H9 (cell line): ENCODE measurements at regions not wholly inside any gene's neighbourhood (a gene's known extent, or its start where the extent isn't known, plus 50 kb on each side); places are given as distances from the start of the nearest gene placed in this dataset.

Source experiments
- DNase-seq: peaks from one replicate; pipeline ENCODE4 v3.0.0-alpha.2; 2017
- H2AFZ ChIP-seq: one replicate; pipeline ENCODE4 v1.6.1; 2013; ENCODE audit warnings: mild to moderate bottlenecking, low read length, control low read depth, moderate library complexity
- H2AK5ac ChIP-seq: 2 replicates; pipeline ENCODE4 v1.6.1; 2013; ENCODE audit warnings: low read length, control low read depth, mixed read lengths; ENCODE audit not compliant: insufficient read length
- H2BK120ac ChIP-seq: one replicate; pipeline ENCODE4 v1.6.1; 2013; ENCODE audit warnings: low read depth, mild to moderate bottlenecking, low read length, control low read depth, inconsistent platforms; ENCODE audit not compliant: poor library complexity, severe bottlenecking
- H2BK12ac ChIP-seq: 2 replicates; pipeline ENCODE4 v1.6.1; 2013; ENCODE audit warnings: low read length, control low read depth, mixed read lengths, low read depth; ENCODE audit not compliant: insufficient read length
- H2BK15ac ChIP-seq: 2 replicates; pipeline ENCODE4 v1.6.1; 2013; ENCODE audit warnings: low read depth, low read length, control low read depth
- H2BK20ac ChIP-seq: one replicate; pipeline ENCODE4 v1.6.1; 2013; ENCODE audit warnings: low read depth, mild to moderate bottlenecking, low read length, control low read depth, inconsistent platforms; ENCODE audit not compliant: poor library complexity, severe bottlenecking
- H2BK5ac ChIP-seq: 2 replicates; pipeline ENCODE4 v1.6.1; 2013; ENCODE audit warnings: low read length, control low read depth, mixed read lengths; ENCODE audit not compliant: insufficient read length
- H3K14ac ChIP-seq: 2 replicates; pipeline ENCODE4 v1.6.1; 2013; ENCODE audit warnings: low read length, control low read depth; ENCODE audit not compliant: insufficient read depth
- H3K18ac ChIP-seq: 2 replicates; pipeline ENCODE4 v1.6.1; 2013; ENCODE audit warnings: low read depth, mild to moderate bottlenecking, mixed read lengths, low read length, control low read depth; ENCODE audit not compliant: insufficient read length
- H3K23ac ChIP-seq: 2 replicates; pipeline ENCODE4 v1.6.1; 2013; ENCODE audit warnings: low read length, control low read depth, mixed read lengths, low read depth; ENCODE audit not compliant: insufficient read length
- H3K23me2 ChIP-seq: 2 replicates; pipeline ENCODE4 v1.6.1; 2013; ENCODE audit warnings: low read depth, mild to moderate bottlenecking, mixed read lengths, low read length, control low read depth; ENCODE audit not compliant: insufficient read length, poor library complexity, severe bottlenecking
- H3K27ac ChIP-seq: 2 replicates; pipeline ENCODE4 v1.5.1; 2013; ENCODE audit warnings: low read length, control low read depth, mixed read lengths, low read depth; ENCODE audit not compliant: insufficient read length
- H3K27me3 ChIP-seq: 2 replicates; pipeline ENCODE4 v1.6.1; 2013; ENCODE audit warnings: low read length, control low read depth, inconsistent platforms; ENCODE audit not compliant: insufficient read depth
- H3K4ac ChIP-seq: 2 replicates; pipeline ENCODE4 v1.6.1; 2013; ENCODE audit warnings: low read depth, mild to moderate bottlenecking, control low read depth, inconsistent platforms, low read length, moderate library complexity
- H3K4me1 ChIP-seq: 2 replicates; pipeline ENCODE4 v1.6.1; 2013; ENCODE audit warnings: low read length, control low read depth, inconsistent platforms; ENCODE audit not compliant: insufficient read depth
- H3K4me2 ChIP-seq: 2 replicates; pipeline ENCODE4 v1.6.1; 2013; ENCODE audit warnings: low read length, control low read depth, mixed read lengths; ENCODE audit not compliant: insufficient read length, insufficient read depth
- H3K56ac ChIP-seq: 2 replicates; pipeline ENCODE4 v1.6.1; 2013; ENCODE audit warnings: low read depth, mild to moderate bottlenecking, mixed read lengths, low read length, control low read depth; ENCODE audit not compliant: insufficient read length
- H3K79me1 ChIP-seq: 2 replicates; pipeline ENCODE4 v1.6.1; 2013; ENCODE audit warnings: low read depth, mild to moderate bottlenecking, moderate library complexity, low read length, control low read depth, inconsistent platforms; ENCODE audit not compliant: insufficient read depth, poor library complexity, severe bottlenecking
- H3K79me2 ChIP-seq: 2 replicates; pipeline ENCODE4 v1.6.1; 2013; ENCODE audit warnings: low read length, control low read depth, inconsistent platforms; ENCODE audit not compliant: insufficient read depth
- H3K9ac ChIP-seq: 2 replicates; pipeline ENCODE4 v1.6.1; 2013; ENCODE audit warnings: low read length, control low read depth, mixed read lengths; ENCODE audit not compliant: insufficient read length; ENCODE audit errors: extremely low read depth
- H3K9me3 ChIP-seq: one replicate; pipeline ENCODE4 v1.6.1; 2013; ENCODE audit warnings: low read depth, low read length, inconsistent platforms; ENCODE audit not compliant: control insufficient read depth
- H3T11ph ChIP-seq: one replicate; pipeline ENCODE4 v1.6.1; 2013; ENCODE audit warnings: mild to moderate bottlenecking, low read length, control low read depth, inconsistent platforms
- H4K20me1 ChIP-seq: one replicate; pipeline ENCODE4 v1.6.1; 2013; ENCODE audit not compliant: control insufficient read depth, insufficient read length, insufficient read depth
- H4K5ac ChIP-seq: 2 replicates; pipeline ENCODE4 v1.6.1; 2013; ENCODE audit warnings: low read depth, mild to moderate bottlenecking, mixed read lengths, low read length, control low read depth; ENCODE audit not compliant: insufficient read length
- H4K8ac ChIP-seq: replicated peaks from 2 replicates; pipeline ENCODE4 v1.6.1; 2013; ENCODE audit warnings: low read length, control low read depth, mixed read lengths, low read depth; ENCODE audit not compliant: insufficient read length
- H4K91ac ChIP-seq: 2 replicates; pipeline ENCODE4 v1.6.1; 2013; ENCODE audit warnings: low read depth, mild to moderate bottlenecking, moderate library complexity, mixed read lengths, low read length, control low read depth; ENCODE audit not compliant: insufficient read length
- H3K27ac Mint-ChIP-seq, 3 experiments: 2 replicates in 2 of 3; 3 replicates in 1 of 3; pipeline ENCODE4 v1.8.0; 2020 to 2021; ENCODE audit warnings: mixed read lengths in 3 of 3, mild to moderate bottlenecking in 1 of 3, moderate library complexity in 1 of 3
- H3K27me3 Mint-ChIP-seq: 2 replicates; pipeline ENCODE4 v1.8.0; 2021; ENCODE audit warnings: low read depth, mild to moderate bottlenecking, moderate library complexity, mixed read lengths
- H3K36me3 Mint-ChIP-seq, 3 experiments: 2 replicates in 2 of 3; 3 replicates in 1 of 3; pipeline ENCODE4 v1.8.0; 2020 to 2021; ENCODE audit warnings: low read depth in 3 of 3, mixed read lengths in 3 of 3; ENCODE audit not compliant: insufficient read depth in 1 of 3
- H3K4me1 Mint-ChIP-seq, 2 experiments: 2 replicates each; pipeline ENCODE4 v1.8.0; 2020; ENCODE audit warnings: mixed read lengths in 2 of 2
- H3K4me3 Mint-ChIP-seq, 2 experiments: 2 replicates in 1 of 2; 3 replicates in 1 of 2; pipeline ENCODE4 v1.8.0; 2020 to 2021; ENCODE audit warnings: mild to moderate bottlenecking in 2 of 2, mixed read lengths in 2 of 2, moderate library complexity in 1 of 2
- H3K9me3 Mint-ChIP-seq, 2 experiments: 2 replicates in 1 of 2; 3 replicates in 1 of 2; pipeline ENCODE4 v1.8.0; 2020; ENCODE audit warnings: mild to moderate bottlenecking in 2 of 2, mixed read lengths in 2 of 2, moderate library complexity in 1 of 2
- CTCF ChIP-seq: fragments of 200-600 bp; sonication (generic); conservative IDR thresholded peaks from 3 replicates; pipeline ENCODE4 v1.8.0; 2021; ENCODE audit warnings: antibody characterized with exemption, mild to moderate bottlenecking
- WGBS: extraction: QIAGEN DNeasy Blood & Tissue Kit; methylation state at CpG from one replicate; pipeline ENCODE4 v1.1.7; 2013; ENCODE audit warnings: missing lambda C conversion rate, low lambda C conversion rate, mixed read lengths; ENCODE audit not compliant: insufficient read length; ENCODE audit errors: extremely low coverage; 5-methylcytosine and 5-hydroxymethylcytosine counted together

- H2BK12ac ChIP-seq = no peak overlapping the region
- H3K27ac Mint-ChIP-seq = no peak overlapping the region
- H2BK5ac ChIP-seq = no peak overlapping the region
- no peaks in the 10 kb centered on the region for H3K9me3 ChIP-seq
- no peaks in the 10 kb centered on the region for H3K79me2 ChIP-seq
- no peaks in the 10 kb centered on the region for H3K27me3 ChIP-seq
- no peak overlapping the region for H3K18ac ChIP-seq
- H3K4me1 Mint-ChIP-seq = peaks cover 25 to 30% of the 10 kb centered on the region in 2 experiments
- H3K23ac ChIP-seq = no peak overlapping the region
- H2AFZ ChIP-seq = no peak overlapping the region
- H4K5ac ChIP-seq = no peak overlapping the region
- H3K4me1 ChIP-seq = no peaks in the 10 kb centered on the region
- no peak for TF ChIP-seq CTCF
- no peaks in the 10 kb centered on the region for H4K20me1 ChIP-seq
- H3K14ac ChIP-seq = no peak overlapping the region
- no peak overlapping the region for H2BK15ac ChIP-seq
- H2BK120ac ChIP-seq = no peak overlapping the region
- H4K8ac ChIP-seq = no peak overlapping the region
- H3K79me1 ChIP-seq = no peaks in the 10 kb centered on the region
- no peaks in the 10 kb centered on the region for H3K23me2 ChIP-seq
- no peak overlapping the region for H3K27ac ChIP-seq
- peaks cover 4 to 9% of the 10 kb centered on the region in 2 experiments; a peak in 4 of 5 replicates for H3K9me3 Mint-ChIP-seq
- H3K4me2 ChIP-seq = no peak overlapping the region
- DNase-seq = no peak
- H3T11ph ChIP-seq = no peak overlapping the region
- H3K9ac ChIP-seq = no peak overlapping the region
- WGBS = no CpG with 5 or more reads among the region's 7 CpGs
- no peaks in the 10 kb centered on the region for H3K36me3 Mint-ChIP-seq
- H4K91ac ChIP-seq = no peak overlapping the region
- no peak overlapping the region for H2AK5ac ChIP-seq
- H3K4me3 Mint-ChIP-seq = no peak overlapping the region
- no peak overlapping the region for H2BK20ac ChIP-seq
- H3K27me3 Mint-ChIP-seq = peaks cover 17% of the 10 kb centered on the region
- H3K4ac ChIP-seq = no peak overlapping the region
- no peak overlapping the region for H3K56ac ChIP-seq
Measured at GRCh38 chr20:58580474-58580835, 65.3 kb upstream of the APCDD1L start.
